Smooth muscle cell (in vitro differentiated cells): ENCODE measurements at regions not wholly inside any gene's neighbourhood (a gene's known extent, or its start where the extent isn't known, plus 50 kb on each side); places are given as distances from the start of the nearest gene placed in this dataset.

ENCODE experiments used
- DNase-seq: peaks from one replicate; lab custom pipeline; 2025; ENCODE audit not compliant: unreplicated experiment; lab: John Stamatoyannopoulos, UW
- H2AFZ ChIP-seq: fragments of 200-600 bp; sonication (generic); 2 replicates; pipeline ENCODE4 v1.6.0; 2016; ENCODE audit warnings: antibody characterized with exemption, low read depth, mild to moderate bottlenecking
- H3F3A ChIP-seq: fragments of 200-600 bp; sonication (generic); 2 replicates; pipeline ENCODE4 v1.6.0; 2017; ENCODE audit warnings: antibody characterized with exemption, low read depth
- H3K27ac ChIP-seq: fragments of 200-600 bp; sonication (generic); 2 replicates; pipeline ENCODE4 v1.5.1; 2016; ENCODE audit warnings: low read depth, mild to moderate bottlenecking
- H3K27me3 ChIP-seq: fragments of 200-600 bp; sonication (generic); 2 replicates; pipeline ENCODE4 v1.6.1; 2016; ENCODE audit warnings: low read depth, mild to moderate bottlenecking
- H3K36me3 ChIP-seq: fragments of 200-600 bp; sonication (generic); 2 replicates; pipeline ENCODE4 v1.5.1; 2016; ENCODE audit warnings: low read depth
- H3K4me1 ChIP-seq: fragments of 200-600 bp; sonication (generic); 2 replicates; pipeline ENCODE4 v1.5.1; 2016; ENCODE audit warnings: low read depth
- H3K4me2 ChIP-seq: fragments of 200-600 bp; sonication (generic); 2 replicates; pipeline ENCODE4 v1.6.0; 2016; ENCODE audit warnings: mild to moderate bottlenecking
- H3K4me3 ChIP-seq: fragments of 200-600 bp; sonication (generic); 2 replicates; pipeline ENCODE4 v1.5.1; 2016; ENCODE audit warnings: mild to moderate bottlenecking
- H3K79me2 ChIP-seq: fragments of 200-600 bp; sonication (generic); 2 replicates; pipeline ENCODE4 v1.6.0; 2016; ENCODE audit warnings: low read depth, mild to moderate bottlenecking
- H3K9ac ChIP-seq: fragments of 200-600 bp; sonication (generic); 2 replicates; pipeline ENCODE4 v1.6.0; 2016; ENCODE audit warnings: low read depth
- H3K9me3 ChIP-seq: fragments of 200-600 bp; sonication (generic); replicated peaks from 2 replicates; pipeline ENCODE4 v1.5.1; 2016; ENCODE audit warnings: low read depth
- H4K20me1 ChIP-seq: fragments of 200-600 bp; sonication (generic); 2 replicates; pipeline ENCODE4 v1.6.0; 2016; ENCODE audit warnings: low read depth
- WGBS: methylation state at CpG from one replicate; pipeline ENCODE4 v1.1.7; 2016; ENCODE audit warnings: low lambda C conversion rate; 5-methylcytosine and 5-hydroxymethylcytosine counted together
- TF ChIP-seq, protein P1 (sequence below): fragments of 200-600 bp; sonication (generic); IDR thresholded peaks from 2 replicates; pipeline ENCODE4 v1.5.1; 2017; ENCODE audit warnings: borderline replicate concordance, mild to moderate bottlenecking, antibody characterized with exemption; ENCODE audit not compliant: insufficient read depth, poor library complexity, severe bottlenecking

DNA sequence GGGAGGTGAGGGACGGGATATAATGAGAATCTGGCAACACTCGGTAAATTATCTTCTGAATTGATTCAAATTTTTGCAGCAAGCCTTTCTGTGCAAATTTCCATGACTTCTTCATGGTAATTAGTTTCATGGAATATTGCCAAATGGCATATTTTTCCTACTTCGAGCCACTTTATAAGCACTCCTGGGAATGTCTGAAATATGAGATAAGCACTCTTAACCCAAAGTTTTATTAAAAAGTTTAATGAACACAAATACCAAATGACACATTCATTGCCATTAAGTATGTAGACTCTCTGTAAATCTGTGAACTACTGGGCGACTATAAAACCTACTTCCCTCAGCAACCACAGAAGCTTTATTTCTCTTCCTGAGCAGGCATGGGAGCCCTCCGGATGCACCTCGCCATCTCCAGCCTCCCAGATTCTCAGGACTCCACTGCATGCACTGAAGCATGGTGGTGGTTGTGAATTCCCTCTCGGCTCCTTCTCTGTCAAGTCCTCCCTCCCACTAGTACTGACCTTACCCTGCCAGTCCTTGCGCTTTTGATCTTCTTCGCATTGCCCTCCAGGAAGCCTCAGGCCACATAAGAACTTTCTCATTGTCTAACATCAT lies 154.4 kb upstream of the RPL34 start:
- H3K79me2 ChIP-seq: no peaks in the 10 kb centered on the region
- no peaks in the 10 kb centered on the region for H3K36me3 ChIP-seq
- TF ChIP-seq, protein P1, sequence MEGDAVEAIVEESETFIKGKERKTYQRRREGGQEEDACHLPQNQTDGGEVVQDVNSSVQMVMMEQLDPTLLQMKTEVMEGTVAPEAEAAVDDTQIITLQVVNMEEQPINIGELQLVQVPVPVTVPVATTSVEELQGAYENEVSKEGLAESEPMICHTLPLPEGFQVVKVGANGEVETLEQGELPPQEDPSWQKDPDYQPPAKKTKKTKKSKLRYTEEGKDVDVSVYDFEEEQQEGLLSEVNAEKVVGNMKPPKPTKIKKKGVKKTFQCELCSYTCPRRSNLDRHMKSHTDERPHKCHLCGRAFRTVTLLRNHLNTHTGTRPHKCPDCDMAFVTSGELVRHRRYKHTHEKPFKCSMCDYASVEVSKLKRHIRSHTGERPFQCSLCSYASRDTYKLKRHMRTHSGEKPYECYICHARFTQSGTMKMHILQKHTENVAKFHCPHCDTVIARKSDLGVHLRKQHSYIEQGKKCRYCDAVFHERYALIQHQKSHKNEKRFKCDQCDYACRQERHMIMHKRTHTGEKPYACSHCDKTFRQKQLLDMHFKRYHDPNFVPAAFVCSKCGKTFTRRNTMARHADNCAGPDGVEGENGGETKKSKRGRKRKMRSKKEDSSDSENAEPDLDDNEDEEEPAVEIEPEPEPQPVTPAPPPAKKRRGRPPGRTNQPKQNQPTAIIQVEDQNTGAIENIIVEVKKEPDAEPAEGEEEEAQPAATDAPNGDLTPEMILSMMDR: no peak
- peak overlapping the region; percentile 69 for H3K27ac ChIP-seq
- no peaks in the 10 kb centered on the region for H3K27me3 ChIP-seq
- no peak overlapping the region for H3K9ac ChIP-seq
- H3K4me3 ChIP-seq: no peak overlapping the region
- H3F3A ChIP-seq: peaks cover 12% of the 10 kb centered on the region
- peaks cover 4% of the 10 kb centered on the region for H3K4me1 ChIP-seq
- WGBS: 65% methylated on average over 9 of the region's 9 CpGs
- peak overlapping the region; percentile 79 for H3K4me2 ChIP-seq
- H4K20me1 ChIP-seq: no peaks in the 10 kb centered on the region
- H2AFZ ChIP-seq: no peak overlapping the region
- DNase-seq: no peak
- no peaks in the 10 kb centered on the region for H3K9me3 ChIP-seq

DNA sequence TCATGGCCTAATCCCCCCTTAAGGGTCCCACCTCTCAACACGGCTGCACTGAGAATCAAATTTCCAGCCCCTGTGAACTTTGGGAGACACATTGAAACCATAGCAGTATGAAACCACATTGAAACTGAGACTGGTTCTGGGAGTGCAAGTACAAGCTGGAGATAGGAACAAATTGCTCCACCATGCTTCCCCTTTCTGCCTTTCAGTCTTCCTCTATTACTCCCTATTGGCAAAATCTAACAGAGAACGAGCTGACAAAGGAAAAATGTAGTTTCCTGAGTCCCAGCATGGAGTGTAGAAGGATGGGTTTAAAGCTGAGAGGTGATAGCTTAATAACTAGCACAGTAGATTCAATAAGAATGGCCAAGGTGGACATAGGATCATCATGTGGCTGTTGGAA lies 161.7 kb upstream of the RPL34 start:
- TF ChIP-seq, protein P1: no peak
- Histone ChIP-seq H3K4me3 (no peak overlapping the region), H3K27me3 (no peaks in the 10 kb centered on the region), H2AFZ (no peak overlapping the region), H3K9ac (no peak overlapping the region), H3K4me2 (no peak overlapping the region), H4K20me1 (no peaks in the 10 kb centered on the region), H3K27ac (no peak overlapping the region), H3K4me1 (no peaks in the 10 kb centered on the region), H3F3A (no peaks in the 10 kb centered on the region), H3K9me3 (no peaks in the 10 kb centered on the region), H3K36me3 (no peaks in the 10 kb centered on the region), H3K79me2 (no peaks in the 10 kb centered on the region)
- DNase-seq: no peak
- WGBS: 86% methylated on average over 2 of the region's 2 CpGs

DNA sequence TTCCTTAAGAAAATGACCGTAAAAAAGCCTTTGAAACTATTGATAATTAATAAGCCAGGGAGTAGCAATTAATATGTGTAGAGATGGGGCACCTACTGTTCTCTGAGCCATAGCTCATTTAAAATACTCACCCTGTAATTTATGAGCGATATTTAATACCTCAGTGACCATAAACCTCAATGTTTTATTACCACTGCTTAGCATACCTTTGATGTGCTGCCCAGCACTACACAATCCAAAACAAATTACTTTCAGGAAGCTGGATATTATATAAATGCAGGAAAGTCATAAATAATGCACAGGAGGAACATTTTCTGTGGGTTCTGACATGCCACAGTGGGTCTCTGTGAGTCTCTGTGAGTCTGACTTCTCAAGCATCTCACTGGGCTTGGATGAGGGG lies 166.1 kb upstream of the RPL34 start:
- no peak for DNase-seq
- 91% methylated on average over 2 of the region's 2 CpGs for WGBS
- Histone ChIP-seq H3K27ac (no peak overlapping the region), H3K36me3 (no peaks in the 10 kb centered on the region), H3K79me2 (no peaks in the 10 kb centered on the region), H3K4me2 (no peak overlapping the region), H3K4me1 (no peaks in the 10 kb centered on the region), H3K27me3 (no peaks in the 10 kb centered on the region), H2AFZ (no peak overlapping the region), H3K9me3 (no peaks in the 10 kb centered on the region), H4K20me1 (no peaks in the 10 kb centered on the region), H3F3A (no peaks in the 10 kb centered on the region), H3K9ac (no peak overlapping the region), H3K4me3 (no peak overlapping the region)
- TF ChIP-seq, protein P1: no peak

DNA sequence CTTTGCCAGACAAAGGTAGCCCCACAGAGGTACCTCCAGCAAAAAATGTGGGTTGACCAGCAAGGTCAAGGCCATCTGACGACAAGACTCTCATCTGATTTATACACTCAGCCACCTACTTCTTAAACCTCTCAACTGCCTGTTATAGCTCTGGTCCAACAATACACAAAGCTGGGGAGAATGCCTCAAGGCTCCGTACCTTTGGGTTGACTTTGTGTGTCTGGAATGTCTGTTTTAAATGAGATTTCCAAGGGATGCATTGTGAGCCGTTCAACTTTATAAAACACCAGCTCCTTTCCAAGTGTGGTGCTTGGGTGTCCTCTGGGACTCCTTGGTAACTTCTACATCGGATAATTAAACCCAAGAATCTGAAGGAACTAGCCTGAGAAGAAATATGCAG lies 167.0 kb upstream of the RPL34 start:
- Histone ChIP-seq H3K4me3 (no peak overlapping the region), H3K36me3 (no peaks in the 10 kb centered on the region), H4K20me1 (no peaks in the 10 kb centered on the region), H3K4me1 (no peaks in the 10 kb centered on the region), H3K9me3 (no peaks in the 10 kb centered on the region), H3K27me3 (no peaks in the 10 kb centered on the region), H3K27ac (no peak overlapping the region), H3K9ac (no peak overlapping the region), H3K4me2 (no peak overlapping the region), H2AFZ (no peak overlapping the region), H3K79me2 (no peaks in the 10 kb centered on the region), H3F3A (no peaks in the 10 kb centered on the region)
- 46% methylated on average over 4 of the region's 4 CpGs for WGBS
- TF ChIP-seq, protein P1: no peak
- no peak for DNase-seq
